Body of pancreas (tissue), 4 donors: ENCODE measurements at regions not wholly inside any gene's neighbourhood (a gene's known extent, or its start where the extent isn't known, plus 50 kb on each side); places are given as distances from the start of the nearest gene placed in this dataset.

Experiments used
- ATAC-seq: fragments of 150-250 bp; one replicate; pipeline ENCODE4 v1.9.1; 2016
- DNase-seq, 4 donors: peaks; one replicate each; pipeline ENCODE4 v3.0.0-alpha.2; 2019
- H3K27ac ChIP-seq, 4 donors: fragments of 200-600 bp; sonication (generic); 1 replicate in 3 of 4; 2 replicates in 1 of 4; pipeline versions ENCODE4 v1.5.1 to v1.6.1; 2016 to 2019; ENCODE audit warnings: mild to moderate bottlenecking in 1 of 4, mixed read lengths in 1 of 4, moderate library complexity in 1 of 4
- H3K27me3 ChIP-seq, 2 donors: fragments of 200-600 bp; sonication (generic); one replicate each; pipeline ENCODE4 v1.6.0; 2016; ENCODE audit warnings: mild to moderate bottlenecking in 1 of 2
- H3K36me3 ChIP-seq, 2 donors: fragments of 200-600 bp; sonication (generic); replicated peaks in 1 of 2; 2 replicates each; pipeline ENCODE4 v1.5.1; 2016; ENCODE audit warnings: low read depth in 2 of 2; ENCODE audit not compliant: insufficient read depth in 1 of 2
- H3K4me1 ChIP-seq: fragments of 200-600 bp; sonication (generic); one replicate; pipeline ENCODE4 v1.6.0; 2016
- H3K4me3 ChIP-seq, 2 donors: fragments of 200-600 bp; sonication (generic); 1 replicate in 1 of 2; 2 replicates in 1 of 2; pipeline ENCODE4 v1.5.1; 2016 to 2019
- H3K9me3 ChIP-seq, 3 donors: fragments of 200-600 bp; sonication (generic); 1 replicate in 2 of 3; 2 replicates in 1 of 3; pipeline ENCODE4 v1.5.1; 2016
- POLR2A ChIP-seq, 3 donors: fragments of 450-650 bp; IDR thresholded peaks; one replicate each; pipeline ENCODE4 v1.6.1; 2016; ENCODE audit warnings: antibody characterized with exemption in 3 of 3, mild to moderate bottlenecking in 2 of 3
- WGBS, 2 donors: methylation state at CpG; one replicate each; pipeline ENCODE4 v1.1.5; 2017; 5-methylcytosine and 5-hydroxymethylcytosine counted together
- intact Hi-C: fragments of 100-400 bp; cut with DNase I; formaldehyde crosslinking; loops from one replicate; pipeline ENCODE4 v1.15.1; 2023
- TF ChIP-seq, protein P1 (sequence below), 7 experiments: fragments of 450-650 bp in 4 of 7; fragments of 200-600 bp in 3 of 7; sonication (generic) in 3 of 7; IDR thresholded peaks; one replicate each; pipeline ENCODE4 v1.5.1; 2016 to 2019; ENCODE audit warnings: antibody characterized with exemption in 7 of 7

DNA sequence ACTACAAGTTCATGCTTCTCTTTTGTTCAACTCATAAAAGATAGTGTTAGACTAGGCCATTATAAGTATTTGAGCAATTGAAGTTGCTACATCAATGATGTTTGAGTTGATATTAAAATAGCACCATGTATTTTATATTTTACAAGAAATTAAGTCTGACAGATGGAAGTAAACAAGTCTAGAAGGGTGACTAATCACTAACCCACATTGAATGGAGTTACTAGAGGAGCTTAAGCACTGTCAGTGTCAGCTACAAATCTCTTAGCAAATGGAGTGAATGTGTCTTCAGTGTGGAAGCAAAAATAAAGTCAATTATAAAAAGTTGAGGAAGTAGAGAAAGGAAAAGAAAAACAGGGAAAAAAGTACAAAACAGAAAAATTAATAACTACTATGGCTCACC lies 592.5 kb downstream of the PCDH18 start:
- Histone ChIP-seq H3K27ac (no peak overlapping the region), H3K9me3 (no peaks in the 10 kb centered on the region), H3K4me1 (no peaks in the 10 kb centered on the region), H3K36me3 (no peaks in the 10 kb centered on the region), H3K4me3 (no peak overlapping the region), H3K27me3 (no peaks in the 10 kb centered on the region)
- DNase-seq (no peak), ATAC-seq (no peak)
- intact Hi-C loops = no loop called here
- no peak for TF ChIP-seq POLR2A (IDR thresholded peaks at IDR 0.05)
- TF ChIP-seq, protein P1, sequence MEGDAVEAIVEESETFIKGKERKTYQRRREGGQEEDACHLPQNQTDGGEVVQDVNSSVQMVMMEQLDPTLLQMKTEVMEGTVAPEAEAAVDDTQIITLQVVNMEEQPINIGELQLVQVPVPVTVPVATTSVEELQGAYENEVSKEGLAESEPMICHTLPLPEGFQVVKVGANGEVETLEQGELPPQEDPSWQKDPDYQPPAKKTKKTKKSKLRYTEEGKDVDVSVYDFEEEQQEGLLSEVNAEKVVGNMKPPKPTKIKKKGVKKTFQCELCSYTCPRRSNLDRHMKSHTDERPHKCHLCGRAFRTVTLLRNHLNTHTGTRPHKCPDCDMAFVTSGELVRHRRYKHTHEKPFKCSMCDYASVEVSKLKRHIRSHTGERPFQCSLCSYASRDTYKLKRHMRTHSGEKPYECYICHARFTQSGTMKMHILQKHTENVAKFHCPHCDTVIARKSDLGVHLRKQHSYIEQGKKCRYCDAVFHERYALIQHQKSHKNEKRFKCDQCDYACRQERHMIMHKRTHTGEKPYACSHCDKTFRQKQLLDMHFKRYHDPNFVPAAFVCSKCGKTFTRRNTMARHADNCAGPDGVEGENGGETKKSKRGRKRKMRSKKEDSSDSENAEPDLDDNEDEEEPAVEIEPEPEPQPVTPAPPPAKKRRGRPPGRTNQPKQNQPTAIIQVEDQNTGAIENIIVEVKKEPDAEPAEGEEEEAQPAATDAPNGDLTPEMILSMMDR (IDR thresholded peaks at IDR 0.05) = no peak

DNA sequence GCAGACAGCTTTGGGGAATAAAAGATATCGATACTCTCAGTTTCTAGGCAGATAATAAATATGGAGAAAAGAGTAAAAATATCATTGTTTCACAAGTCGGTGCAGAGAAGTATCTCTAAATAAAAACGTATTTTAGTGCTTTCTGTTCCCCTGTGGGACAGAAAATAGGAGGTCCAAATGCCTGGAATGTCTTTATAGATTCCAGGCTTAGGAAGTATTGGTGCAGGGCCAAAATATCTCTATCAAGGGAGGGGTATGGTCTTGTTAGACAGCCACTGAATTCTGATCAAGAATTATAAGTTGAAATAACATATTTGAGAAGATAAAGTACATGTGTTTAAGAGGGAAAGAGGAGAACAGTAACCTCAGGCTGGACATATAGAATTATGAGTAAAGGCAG lies 596.4 kb downstream of the PCDH18 start:
- TF ChIP-seq POLR2A (IDR thresholded peaks at IDR 0.05) = no peak
- TF ChIP-seq, protein P1 (IDR thresholded peaks at IDR 0.05) = no peak
- no peak overlapping the region for H3K4me3 ChIP-seq
- intact Hi-C loops = no loop called here
- no peaks in the 10 kb centered on the region for H3K36me3 ChIP-seq
- no peaks in the 10 kb centered on the region for H3K4me1 ChIP-seq
- 31 to 35% methylated on average over 3 of the region's 3 CpGs for WGBS, 2 donors
- no peak for DNase-seq
- H3K27ac ChIP-seq = peak overlapping the region in 1 of 4 donors; percentile 53
- no peaks in the 10 kb centered on the region for H3K27me3 ChIP-seq
- no peak for ATAC-seq
- H3K9me3 ChIP-seq = no peaks in the 10 kb centered on the region

DNA sequence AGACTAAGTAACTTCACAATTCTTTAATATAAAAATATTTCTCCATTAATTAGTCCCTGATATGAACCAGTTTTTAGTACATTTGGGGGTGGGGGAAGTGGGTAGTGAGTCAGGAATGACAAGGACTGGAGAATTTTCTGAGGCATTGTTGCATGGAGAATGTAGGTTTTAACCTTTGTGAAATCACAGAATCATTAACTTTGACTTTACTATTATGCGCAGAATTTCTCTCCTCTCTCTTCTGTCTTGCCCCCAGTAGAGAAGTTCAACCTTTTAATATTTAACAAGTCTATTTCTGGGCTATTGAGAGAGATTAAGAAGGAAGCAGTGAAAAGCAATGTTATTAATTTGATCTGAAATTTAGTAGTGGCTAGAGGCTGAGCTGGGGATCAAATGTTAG lies 597.0 kb downstream of the PCDH18 start:
- no peaks in the 10 kb centered on the region for H3K9me3 ChIP-seq
- H3K4me3 ChIP-seq = no peak overlapping the region
- no peak for DNase-seq
- ATAC-seq = no peak
- no peaks in the 10 kb centered on the region for H3K36me3 ChIP-seq
- H3K27me3 ChIP-seq = no peaks in the 10 kb centered on the region
- peak overlapping the region in 1 of 4 donors; percentile 53 for H3K27ac ChIP-seq
- intact Hi-C loops = no loop called here
- 28 to 42% methylated on average over 1 of the region's 1 CpG for WGBS, 2 donors
- TF ChIP-seq POLR2A (IDR thresholded peaks at IDR 0.05) = no peak
- TF ChIP-seq, protein P1 (IDR thresholded peaks at IDR 0.05) = no peak
- no peaks in the 10 kb centered on the region for H3K4me1 ChIP-seq

DNA sequence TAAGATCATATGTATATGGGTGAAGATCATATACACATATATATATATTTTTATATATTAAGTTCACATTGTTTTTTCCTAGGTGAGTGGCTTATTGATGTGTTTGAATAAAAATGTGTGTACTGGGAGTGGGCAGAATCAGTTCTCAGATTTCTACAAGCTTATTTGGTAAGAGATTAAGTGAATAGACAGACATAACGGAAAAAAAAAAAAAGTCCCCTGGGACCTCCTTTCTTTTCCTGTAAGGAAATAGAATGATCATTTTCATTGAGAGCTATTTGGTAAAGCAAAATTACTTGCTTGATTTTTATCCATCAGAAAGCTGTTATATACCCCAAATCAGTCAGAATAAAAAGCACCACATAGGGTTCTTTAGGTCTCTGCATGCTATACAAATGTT lies 597.7 kb downstream of the PCDH18 start:
- DNase-seq (no peak), ATAC-seq (no peak)
- H3K4me1 ChIP-seq = no peaks in the 10 kb centered on the region
- TF ChIP-seq POLR2A (IDR thresholded peaks at IDR 0.05) = no peak
- TF ChIP-seq, protein P1 (IDR thresholded peaks at IDR 0.05) = no peak
- H3K4me3 ChIP-seq = no peak overlapping the region
- no peaks in the 10 kb centered on the region for H3K27me3 ChIP-seq
- H3K9me3 ChIP-seq = no peaks in the 10 kb centered on the region
- peak overlapping the region in 1 of 4 donors; percentile 53 for H3K27ac ChIP-seq
- H3K36me3 ChIP-seq = no peaks in the 10 kb centered on the region
- WGBS, 2 donors = 9 to 38% methylated on average over 1 of the region's 1 CpG
- intact Hi-C loops = no loop called here

DNA sequence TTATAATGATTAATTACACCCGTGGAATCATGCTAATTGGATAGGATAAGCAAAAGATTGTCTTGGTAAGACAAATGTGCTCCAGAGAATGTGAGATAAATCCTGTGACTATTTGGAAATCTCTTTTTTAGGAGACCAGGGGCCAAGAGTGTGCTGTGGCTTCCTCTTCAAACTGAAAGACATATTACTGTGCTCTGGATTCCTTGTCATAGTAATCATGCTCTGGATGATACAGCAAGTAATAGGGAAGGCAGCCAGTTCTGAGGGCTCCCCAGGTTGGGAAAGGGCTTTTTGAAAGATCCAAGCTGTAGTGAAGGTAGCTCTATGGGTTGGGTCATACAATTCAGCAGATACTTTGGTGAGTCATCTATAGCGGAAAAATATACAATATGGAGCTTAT lies 600.5 kb downstream of the PCDH18 start:
- WGBS, 2 donors = 42 to 45% methylated on average over 2 of the region's 2 CpGs
- H3K4me3 ChIP-seq = no peak overlapping the region
- no peak for TF ChIP-seq POLR2A (IDR thresholded peaks at IDR 0.05)
- TF ChIP-seq, protein P1 (IDR thresholded peaks at IDR 0.05) = no peak
- H3K4me1 ChIP-seq = no peaks in the 10 kb centered on the region
- no peak overlapping the region for H3K27ac ChIP-seq
- no peaks in the 10 kb centered on the region for H3K27me3 ChIP-seq
- ATAC-seq = no peak
- no peaks in the 10 kb centered on the region for H3K9me3 ChIP-seq
- intact Hi-C loops = no loop called here
- no peaks in the 10 kb centered on the region for H3K36me3 ChIP-seq
- no peak for DNase-seq
